ENCODE measurements at regions not wholly inside any gene's neighbourhood (a gene's known extent, or its start where the extent isn't known, plus 50 kb on each side); places are given as distances from the start of the nearest gene placed in this dataset.

DNA sequence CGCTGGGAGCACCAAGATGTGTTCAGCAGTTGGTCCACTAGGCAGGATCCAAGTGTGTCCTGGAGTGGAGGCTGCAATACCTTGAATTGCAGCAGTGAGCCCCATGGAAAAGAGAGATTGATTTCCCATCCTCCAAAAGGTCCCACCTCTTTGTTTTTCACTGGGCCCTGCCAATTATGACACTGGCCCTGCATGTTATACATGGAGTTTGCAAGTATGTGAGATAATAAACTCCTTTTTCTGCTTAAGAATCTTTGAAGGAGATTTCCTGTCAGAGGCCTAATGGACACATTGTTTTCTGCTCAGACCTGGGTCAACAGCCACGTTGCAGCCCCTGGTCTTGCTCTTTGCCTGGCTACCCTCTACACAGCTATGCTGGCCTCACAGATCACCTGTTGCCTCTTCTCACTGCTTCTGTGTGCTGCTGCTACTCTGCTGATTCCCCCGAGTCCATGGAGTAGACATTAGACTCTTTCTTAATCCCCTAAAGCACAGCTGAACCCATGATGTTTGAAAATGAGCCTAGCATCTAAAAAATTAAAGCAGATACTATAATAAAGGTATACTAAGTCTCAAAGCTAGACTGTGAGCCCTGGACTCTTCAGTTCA lies 341.9 kb upstream of the CDH11 start:
- DNase-seq (ENCODE audit: low read depth, low spot score): no peak

DNA sequence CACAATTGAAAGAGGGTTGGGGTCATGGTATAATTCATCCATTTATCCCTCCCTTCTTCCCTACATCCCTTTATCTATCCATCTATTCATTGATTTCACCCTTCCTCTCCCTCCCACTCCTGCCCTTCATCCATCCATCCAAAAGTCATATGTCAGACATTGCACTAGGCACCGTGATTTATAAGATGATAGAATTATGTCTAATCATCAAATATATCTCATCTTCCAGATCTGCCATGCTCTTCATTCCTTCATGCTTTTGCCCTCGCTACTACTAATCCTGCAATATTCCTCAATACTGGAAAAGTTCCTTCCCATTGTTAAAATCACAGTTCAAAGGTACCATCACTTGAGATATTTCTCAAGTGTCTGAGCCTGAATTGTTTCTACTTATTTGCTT lies 335.2 kb upstream of the CDH11 start:
- no peak for DNase-seq (ENCODE audit: low read depth, low spot score)

DNA sequence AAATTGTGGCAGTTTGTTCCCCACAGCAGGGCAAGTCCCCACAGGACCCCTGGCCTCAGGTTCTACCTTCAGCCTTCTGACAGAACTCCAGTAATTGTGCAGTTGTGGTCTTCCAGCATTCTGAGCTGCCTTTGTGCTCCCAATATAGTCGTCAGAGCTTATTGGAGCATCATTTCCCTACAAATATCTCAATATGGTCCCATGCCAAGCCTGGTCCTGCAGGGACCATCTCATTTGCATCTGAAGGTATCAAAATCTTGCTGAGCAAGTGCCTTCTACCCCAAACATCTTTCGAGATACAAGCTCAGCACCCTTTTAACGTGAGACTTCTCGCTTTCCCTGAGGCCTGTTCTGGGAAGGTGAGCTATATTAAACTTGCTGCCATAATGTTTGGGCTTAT lies 333.9 kb upstream of the CDH11 start:
- no peak for DNase-seq (ENCODE audit: low read depth, low spot score)

DNA sequence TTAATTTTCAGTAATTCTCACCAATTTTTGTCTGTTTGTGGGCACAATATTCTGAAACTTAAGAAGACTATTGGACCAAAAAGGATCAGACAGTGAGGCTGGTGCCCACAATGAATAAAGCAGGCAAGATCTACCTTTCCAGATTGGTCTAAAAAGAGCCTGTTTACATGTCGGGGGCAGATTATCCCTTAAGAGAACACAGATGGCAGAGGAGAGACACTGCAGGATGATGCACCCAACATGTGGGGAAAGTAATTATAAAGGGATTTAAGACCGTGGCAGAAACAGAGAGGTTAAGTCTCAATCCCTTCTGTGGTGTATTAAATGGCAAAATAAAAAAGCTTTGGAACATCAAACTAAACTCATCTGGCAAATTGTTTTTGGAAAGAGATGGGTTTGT lies 331.8 kb upstream of the CDH11 start:
- DNase-seq (ENCODE audit: low read depth, low spot score): no peak

DNA sequence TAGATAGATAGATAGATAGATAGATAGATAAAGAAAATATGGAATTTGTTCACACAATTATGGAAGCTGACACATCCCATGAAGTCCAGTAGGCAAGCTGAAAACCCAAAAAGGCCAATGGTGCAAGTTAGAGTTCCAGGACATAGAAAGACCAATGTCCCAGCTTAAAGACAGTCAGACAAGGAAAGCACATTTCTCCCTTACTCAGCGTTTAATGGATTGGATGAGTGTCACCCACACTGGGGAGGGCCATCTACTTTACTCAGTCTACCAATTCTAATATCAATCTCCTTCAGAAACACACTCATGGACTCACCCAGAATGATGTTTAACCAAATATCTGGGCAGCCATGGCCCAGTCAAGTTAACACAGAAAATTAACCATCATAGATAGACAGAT lies 327.7 kb upstream of the CDH11 start:
- no peak for DNase-seq (ENCODE audit: low read depth, low spot score)

DNA sequence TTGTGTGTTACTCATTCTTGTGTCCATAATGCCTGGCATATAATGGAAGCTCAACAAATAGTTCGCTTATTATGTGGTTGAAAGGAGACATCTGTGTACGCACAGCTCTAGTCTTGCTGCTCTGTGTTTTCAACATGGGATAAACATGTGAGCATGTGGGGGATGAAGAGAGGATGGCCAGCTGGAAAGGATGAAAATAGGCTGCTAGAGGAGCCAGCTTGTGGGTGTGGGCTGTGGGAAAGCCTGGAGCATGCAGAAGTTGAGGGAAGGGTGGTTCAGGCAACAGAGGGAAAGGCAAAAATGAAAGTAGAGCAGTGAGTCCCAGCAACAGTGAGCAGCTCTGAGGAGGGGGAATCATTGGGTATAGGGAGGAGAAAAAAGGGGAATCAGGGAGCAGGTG lies 324.6 kb upstream of the CDH11 start:
- DNase-seq (ENCODE audit: low read depth, low spot score): no peak

DNA sequence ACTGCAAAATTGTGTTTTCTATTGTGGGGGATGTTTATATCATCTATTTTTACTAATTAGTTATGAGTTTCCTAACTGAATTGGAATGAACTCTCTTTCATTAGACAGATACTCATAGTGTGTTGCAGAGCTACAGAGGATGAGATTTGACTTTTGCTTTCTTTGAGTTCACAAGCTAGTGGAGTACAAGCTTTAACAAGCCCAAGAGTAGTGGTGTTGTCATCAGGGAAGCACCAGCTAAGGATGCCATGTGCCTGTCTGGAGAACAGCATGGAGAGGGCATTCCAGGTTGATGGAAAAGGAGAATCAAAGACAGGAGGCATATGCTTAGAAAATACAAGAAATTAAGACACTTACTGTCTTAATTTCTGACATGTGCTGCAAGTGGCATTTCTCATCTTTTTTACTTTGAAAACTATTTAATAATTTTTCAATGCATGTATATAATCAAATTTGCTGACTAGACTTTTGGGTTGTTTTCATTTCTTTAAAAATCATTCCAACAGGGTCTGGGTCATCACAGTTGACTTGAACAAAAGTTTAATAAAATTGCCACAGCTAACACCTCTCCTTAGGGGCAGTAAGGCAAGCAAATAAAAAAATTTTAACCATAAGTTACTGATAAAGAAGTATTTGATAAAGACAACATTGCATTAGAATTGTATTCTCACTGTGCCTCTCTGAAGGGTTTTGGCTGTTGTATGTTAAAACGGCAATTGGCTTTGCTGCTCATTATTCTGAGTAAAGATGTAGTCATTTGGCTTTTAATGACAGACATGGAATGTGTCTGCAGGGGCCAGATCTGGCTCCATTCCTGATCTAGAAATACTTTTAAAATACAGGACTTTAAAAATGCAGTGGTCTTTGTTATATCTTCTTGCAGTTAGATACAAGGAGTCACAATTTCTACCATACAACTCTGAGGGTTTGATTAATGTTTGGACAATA lies 323.7 kb upstream of the CDH11 start:
- no peak for DNase-seq (ENCODE audit: low read depth, low spot score)

DNA sequence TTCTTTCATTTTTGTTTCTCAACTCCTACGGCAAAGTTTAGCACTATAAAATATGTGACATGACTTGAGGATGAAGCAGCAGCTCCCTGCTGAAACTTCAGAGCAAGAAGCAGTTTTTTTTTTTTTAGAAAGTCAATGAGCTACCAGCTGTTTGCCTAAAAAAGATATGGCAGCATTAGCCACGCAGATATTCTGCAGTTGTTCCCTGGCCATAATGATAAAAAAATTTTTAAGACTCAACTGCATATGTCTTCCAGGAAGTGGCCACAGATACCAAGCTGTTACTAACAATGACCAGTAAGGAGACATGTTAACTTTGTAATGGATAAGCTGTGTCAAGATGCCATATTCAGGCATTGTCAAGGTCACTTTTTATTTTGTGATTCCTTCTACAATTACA lies 319.6 kb upstream of the CDH11 start:
- DNase-seq (ENCODE audit: low read depth, low spot score): no peak

DNA sequence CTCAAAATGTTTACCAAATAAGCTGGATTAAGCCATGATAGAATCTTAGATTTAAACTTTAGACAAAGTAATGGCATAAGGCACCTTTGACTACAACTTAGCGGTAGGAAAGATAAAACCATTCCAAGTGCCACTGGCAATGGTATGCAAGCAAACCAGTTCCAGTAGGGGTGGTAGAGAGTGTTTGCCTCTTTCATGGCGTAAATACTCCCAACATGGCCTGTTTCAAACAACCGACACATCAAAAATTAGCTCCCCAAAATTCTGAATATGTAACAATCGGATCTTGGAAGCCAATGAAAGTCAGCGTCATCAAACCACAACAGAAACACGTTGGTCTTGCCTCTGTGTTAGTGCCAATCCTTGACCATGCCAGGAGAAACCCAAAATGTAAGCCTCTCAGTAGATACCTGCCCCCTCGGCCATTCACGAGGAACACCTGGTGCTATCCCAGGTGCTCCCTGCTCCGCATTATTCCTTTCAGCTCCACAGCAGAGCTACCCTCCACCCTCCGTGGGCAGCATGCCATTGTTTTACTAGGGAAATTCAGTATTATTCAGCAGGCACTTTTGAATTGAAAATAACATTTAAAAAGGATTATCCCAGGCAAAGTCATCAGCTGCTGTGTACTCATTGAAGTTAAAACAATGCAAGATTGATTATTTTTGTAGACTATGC lies 307.8 kb upstream of the CDH11 start:
- no peak for DNase-seq (ENCODE audit: low read depth, low spot score)

DNA sequence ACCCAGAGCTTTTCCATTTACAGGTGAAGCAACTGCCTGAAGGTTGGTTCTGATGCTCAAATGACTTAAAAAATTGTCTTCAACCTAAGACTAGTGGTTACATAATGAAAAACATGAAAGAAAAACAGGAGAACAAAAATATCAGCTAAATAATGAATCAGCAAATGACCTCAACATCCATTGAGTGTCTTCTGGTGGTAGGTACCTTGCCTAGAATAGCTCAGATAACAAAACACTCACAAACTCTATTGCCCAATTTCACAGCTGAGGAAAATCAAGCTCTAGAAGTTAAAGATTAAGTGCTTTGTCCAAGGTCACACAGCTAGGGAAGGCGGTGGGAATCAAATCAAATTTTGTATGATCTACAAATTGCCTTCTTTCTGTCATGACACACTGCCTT lies 304.6 kb upstream of the CDH11 start:
- DNase-seq (ENCODE audit: low read depth, low spot score): no peak

DNA sequence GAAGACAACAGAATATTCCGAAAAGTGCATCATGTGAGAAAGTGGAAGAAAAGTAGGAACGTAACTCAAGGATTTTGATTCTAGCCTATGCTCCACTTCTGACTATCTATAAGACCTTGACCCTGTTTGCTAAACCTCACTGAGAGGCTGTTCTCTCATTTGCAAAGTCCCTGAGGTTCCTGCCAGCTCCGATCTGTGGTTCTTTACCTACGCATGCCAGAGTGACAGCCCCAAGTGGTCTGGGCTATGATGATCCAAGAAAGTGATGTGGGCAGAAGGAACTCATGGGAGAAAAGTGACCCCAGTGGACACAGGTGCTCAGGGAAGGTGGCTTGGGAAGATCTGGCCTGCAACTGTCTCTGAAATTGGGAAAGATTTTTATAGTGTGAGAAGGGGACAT lies 301.1 kb upstream of the CDH11 start:
- DNase-seq (ENCODE audit: low read depth, low spot score): no peak

DNA sequence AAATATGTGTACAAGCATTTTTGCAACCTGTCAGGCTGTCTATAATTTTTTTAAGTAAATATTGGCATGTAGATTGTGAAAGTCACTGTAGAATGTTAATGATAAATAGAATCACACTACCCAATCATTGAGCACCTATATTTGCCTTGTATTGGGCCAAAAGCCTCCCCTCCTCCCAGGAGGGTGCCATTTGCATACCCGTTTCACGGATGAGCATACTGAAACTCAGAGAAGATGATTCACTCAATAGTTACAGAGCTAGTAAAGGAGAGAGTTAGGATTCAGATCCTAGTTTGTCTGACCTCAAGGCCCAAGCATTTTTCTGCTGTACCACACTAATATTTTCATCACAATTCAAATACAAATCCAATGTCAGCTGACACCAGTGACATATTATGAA lies 299.7 kb upstream of the CDH11 start:
- no peak for DNase-seq (ENCODE audit: low read depth, low spot score)

DNA sequence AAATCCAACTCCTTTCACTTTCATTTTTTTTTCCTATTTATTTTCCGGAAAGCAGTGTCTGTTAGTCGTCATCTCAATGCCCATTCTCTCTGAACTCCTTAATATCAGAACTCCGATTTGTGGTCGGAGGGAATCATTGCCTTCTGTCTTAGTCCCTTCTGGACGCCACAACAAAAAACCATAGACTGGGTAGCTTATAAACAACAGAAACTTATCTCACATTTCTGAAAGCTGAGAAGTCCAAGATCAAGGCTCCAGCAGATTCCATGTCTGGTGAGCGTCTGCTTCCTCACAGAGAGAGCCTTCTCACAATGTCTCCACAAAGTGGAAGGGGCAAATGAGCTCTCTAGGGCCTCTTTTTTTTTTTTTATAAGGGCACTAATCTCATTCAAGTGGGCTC lies 296.6 kb upstream of the CDH11 start:
- DNase-seq (ENCODE audit: low read depth, low spot score): no peak

DNA sequence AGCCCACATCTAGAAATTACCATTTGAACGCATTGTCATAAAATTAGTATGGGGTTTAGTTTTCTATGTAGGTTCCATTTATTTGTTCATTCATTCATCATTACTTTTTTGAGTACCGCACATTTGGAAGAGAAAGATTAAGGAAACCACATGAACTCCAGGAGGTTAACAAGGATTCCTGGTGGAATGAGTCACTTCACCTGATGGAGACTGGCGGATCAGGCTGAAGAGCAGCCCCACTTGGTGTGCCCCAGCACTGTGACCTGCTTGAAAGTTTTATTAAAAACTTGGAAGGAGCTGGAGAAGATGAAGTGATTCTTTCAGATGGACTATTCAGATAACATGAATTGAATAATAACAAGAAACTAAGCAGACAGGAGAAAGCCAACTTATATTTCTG lies 293.6 kb upstream of the CDH11 start:
- DNase-seq (ENCODE audit: low read depth, low spot score): no peak

DNA sequence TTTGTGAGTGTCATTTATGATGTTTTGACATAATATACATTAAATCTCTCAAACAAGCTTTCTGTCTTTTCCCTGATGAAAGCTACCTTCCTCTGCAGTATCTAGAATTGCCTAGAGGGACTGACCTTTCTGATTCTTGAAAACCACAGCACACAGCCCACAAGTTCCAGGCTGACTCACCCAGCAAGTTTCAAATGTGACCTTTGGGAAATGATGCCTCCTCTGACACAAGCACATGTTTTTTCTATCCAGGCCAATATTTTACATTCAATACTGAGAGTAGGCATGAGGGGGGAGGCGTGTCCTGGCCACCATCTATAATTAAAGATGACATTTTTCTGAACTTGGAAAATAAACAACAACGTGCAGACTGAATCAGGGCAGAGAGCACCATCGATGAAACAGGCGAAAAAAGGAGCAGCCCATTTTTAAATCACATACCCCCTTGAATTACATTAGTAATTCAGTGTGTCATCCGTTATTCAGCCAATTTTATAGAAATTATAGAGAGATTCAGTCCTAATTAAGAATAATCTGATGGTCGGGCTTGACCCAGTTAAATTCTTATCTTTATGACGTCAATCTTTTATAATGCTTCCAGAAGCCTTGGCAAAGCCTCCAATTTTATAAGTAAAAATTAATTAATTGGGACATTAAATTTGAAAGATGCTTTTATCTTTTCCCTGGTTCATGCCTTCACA lies 292.6 kb upstream of the CDH11 start:
- no peak for DNase-seq (ENCODE audit: low read depth, low spot score)

DNA sequence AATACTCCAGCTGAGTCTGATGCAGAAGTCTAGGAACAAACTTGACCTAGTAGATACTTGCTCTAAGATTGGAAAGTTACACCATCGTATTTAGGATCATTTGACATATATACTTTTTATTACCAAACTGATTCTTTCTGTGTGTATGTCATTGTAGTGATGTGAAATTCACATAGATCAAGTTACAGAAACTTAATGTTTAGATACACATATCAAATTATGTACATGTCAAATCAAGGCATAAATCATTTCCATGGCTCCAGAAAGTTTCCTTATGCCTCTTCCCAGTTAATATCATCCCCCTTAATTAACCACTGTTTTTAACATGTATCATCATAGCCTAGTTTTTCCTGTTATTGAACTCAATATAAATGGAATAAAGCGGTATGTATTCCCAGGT lies 292.0 kb upstream of the CDH11 start:
- DNase-seq (ENCODE audit: low read depth, low spot score): no peak

DNA sequence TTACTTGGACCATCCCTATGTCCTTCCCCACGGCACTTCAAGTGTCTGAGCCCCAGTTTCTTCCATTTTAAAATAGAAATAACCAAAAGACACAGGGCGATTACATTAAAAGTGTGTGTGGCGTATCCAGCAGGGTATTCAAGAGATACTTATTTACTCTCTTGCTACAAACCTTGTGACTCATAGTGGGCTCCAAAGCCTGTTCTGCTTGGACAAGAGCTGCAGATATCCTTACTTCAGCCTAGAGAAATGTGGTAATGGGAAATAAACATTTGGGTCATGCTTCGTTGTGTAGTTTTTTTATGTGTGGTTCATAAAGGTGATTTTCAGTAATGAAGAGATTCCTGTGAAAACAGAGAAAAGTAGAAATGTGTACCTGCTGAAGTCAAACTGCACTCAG lies 288.9 kb upstream of the CDH11 start:
- DNase-seq (ENCODE audit: low read depth, low spot score): no peak

DNA sequence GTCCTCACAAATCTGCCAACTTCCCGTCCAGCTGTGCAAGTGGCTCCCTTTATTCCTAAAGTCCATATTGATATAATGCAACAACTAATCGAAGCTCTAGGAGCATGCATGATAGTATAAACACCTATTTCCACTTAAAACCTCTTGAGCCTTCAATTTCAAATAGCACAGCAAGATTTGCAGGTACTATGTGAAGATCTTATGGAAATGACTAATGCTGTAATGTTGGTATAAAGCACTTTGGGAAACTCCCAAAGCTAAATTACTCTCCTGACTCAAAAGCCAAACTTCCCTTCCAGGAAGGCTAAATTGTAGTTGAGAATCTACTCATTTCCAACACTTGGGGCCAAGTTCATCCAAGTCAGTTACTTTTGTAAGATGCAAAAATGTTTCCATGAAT lies 287.6 kb upstream of the CDH11 start:
- DNase-seq (ENCODE audit: low read depth, low spot score): no peak

DNA sequence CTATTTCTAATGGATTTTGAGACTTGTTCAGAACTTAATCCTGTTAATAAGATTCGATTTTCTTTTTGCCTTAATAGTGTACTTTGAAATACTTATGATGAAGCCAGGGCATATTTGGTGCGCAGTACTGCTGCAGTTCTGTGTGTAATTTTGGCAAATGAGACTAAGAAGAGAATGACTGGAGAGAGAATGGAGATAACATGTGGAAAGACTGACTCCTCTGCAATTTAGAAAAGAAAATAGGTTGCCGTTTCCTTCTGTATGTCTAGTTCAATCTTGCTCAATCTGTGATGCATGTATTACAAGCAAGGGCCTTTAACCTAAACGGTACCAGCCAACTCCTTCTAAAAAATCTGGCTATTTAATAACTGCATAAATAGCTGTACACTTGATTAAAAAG lies 285.1 kb upstream of the CDH11 start:
- no peak for DNase-seq (ENCODE audit: low read depth, low spot score)

DNA sequence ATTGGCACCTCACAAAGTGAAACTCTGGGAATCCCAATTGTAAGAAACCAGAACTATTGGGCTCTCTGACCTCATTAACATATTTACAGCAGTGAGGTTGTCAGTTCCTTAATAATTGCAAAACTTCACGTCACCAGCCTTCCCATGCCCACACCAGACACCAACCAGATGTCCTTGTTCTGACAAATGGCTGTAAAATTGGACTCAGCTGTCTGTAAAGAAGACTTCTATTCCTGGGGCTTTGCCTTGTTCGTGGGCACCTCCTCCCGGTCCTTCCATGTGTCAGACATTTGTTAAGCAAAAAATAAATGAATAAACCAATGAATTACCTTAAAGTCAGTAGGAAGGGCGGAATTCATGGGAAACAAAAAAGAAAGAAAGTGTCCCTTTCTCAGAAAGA lies 284.3 kb upstream of the CDH11 start:
- DNase-seq (ENCODE audit: low read depth, low spot score): no peak

DNA sequence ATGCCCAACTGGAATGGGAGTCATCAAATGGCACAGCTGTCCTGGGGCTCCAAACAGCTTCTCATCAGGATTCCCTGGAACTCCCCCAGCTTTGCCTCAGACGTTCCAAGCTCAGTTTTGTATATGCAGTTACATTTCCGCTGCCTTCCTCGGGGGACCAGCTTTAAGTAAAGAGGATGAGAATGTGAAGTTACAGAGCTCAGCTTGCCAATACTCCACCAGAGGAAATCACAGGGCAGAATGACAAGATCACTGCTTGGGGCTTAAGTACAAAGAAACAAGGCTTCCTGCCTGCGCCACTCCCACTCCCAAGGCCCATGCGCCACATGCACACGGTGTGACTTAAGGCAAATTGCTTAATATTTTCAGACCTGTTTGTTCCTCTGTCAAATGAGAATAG lies 272.4 kb upstream of the CDH11 start:
- no peak for DNase-seq (ENCODE audit: low read depth, low spot score)

All from smooth muscle cell of the brain vasculature (primary cell).